ENCODE measurements at regions not wholly inside any gene's neighbourhood (a gene's known extent, or its start where the extent isn't known, plus 50 kb on each side); places are given as distances from the start of the nearest gene placed in this dataset.
A peak's percentile ranks its signal among the peaks of the same experiment; 100 is the strongest.

GRCh38 chr1:204791453-204792353, 79.0 kb upstream of the NFASC start (continued):
- TF ChIP-seq TAF9B (IDR thresholded peaks at IDR 0.05; ENCODE audit: partially characterized antibody) (no peak), KAT8 (IDR thresholded peaks at IDR 0.05; ENCODE audit: low read depth) (no peak), RNF2 (IDR thresholded peaks at IDR 0.05) (no peak), PHB2 (IDR thresholded peaks at IDR 0.05; ENCODE audit: low read depth) (no peak), ZBTB11 (CRISPR knock-in tag; IDR thresholded peaks at IDR 0.05) (no peak), ZNF347 (CRISPR knock-in tag; IDR thresholded peaks at IDR 0.05; ENCODE audit: low read depth) (no peak), RHOXF2B (CRISPR knock-in tag; conservative IDR thresholded peaks at IDR 0.05) (no peak), SMC3 (conservative IDR thresholded peaks at IDR 0.05; ENCODE audit: insufficient read depth, low read depth, low read length) (peak; percentile 61), XRCC5 (IDR thresholded peaks at IDR 0.05; ENCODE audit: low read depth, low read length) (no peak), ZNF407 (IDR thresholded peaks at IDR 0.05; ENCODE audit: low read depth) (no peak), KDM1A (IDR thresholded peaks at IDR 0.05) (peak; percentile 25 to 73; a peak in 3 of 4 replicates), SMARCA5 (IDR thresholded peaks at IDR 0.05) (peak; percentile 73; the same call in 1 of the 2 replicates), STAG1 (CRISPR knock-in tag; IDR thresholded peaks at IDR 0.05; ENCODE audit: borderline replicate concordance) (no peak)
